ENCODE measurements at regions not wholly inside any gene's neighbourhood (a gene's known extent, or its start where the extent isn't known, plus 50 kb on each side); places are given as distances from the start of the nearest gene placed in this dataset.

DNA sequence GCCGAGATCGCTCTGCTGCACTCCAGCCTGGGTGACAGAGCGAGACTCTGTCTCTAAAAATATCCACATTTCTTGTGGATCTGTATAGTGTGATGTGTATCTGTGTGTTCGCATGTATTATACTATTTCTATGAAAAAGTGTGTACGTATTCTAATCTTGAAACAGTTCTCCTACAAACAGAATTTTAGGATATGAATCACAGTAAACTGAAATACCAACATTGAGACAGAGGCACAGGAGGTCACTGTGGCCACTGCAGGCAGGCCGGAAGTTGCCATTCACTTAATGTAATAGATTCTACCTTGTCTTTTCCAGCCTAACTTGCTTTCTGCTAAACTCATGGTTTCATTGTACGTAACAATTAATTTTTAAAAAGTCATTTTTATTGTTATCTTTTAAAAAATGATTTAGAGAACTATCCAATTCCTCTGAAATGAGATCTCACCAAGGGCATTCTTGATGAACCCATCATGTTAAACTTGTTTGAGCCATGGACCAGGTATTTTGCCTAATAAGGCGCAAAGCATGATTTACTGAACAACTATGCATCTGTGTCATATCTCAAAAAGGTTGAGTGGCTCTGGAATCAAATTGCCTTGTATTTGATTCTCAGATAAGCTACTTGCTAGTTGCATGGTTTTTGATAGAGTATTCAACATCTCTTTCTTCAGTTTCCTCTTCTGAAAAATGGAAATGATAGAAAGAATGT is 154.9 kb upstream of the GYPA start:
- no peak overlapping the region for H3K4me3 Mint-ChIP-seq
- Histone ChIP-seq H3K9me3 (ENCODE audit: low read depth) (no peaks in the 10 kb centered on the region), H4K20me1 (ENCODE audit: low read depth) (no peaks in the 10 kb centered on the region), H3K9ac (no peak overlapping the region), H3F3A (ENCODE audit: low read depth) (no peaks in the 10 kb centered on the region), H3K79me2 (ENCODE audit: low read depth) (no peaks in the 10 kb centered on the region), H3K27ac (no peak overlapping the region), H3K4me2 (no peak overlapping the region), H3K27me3 (no peaks in the 10 kb centered on the region), H2AFZ (replicated peaks) (no peak overlapping the region), H3K36me3 (no peaks in the 10 kb centered on the region), H3K4me1 (no peaks in the 10 kb centered on the region), H3K4me3 (no peak overlapping the region)
- H3K27ac Mint-ChIP-seq, result no peak overlapping the region
- DNase-seq (ENCODE audit: low spot score), result no peak
- H3K4me1 Mint-ChIP-seq, result no peaks in the 10 kb centered on the region
- no peaks in the 10 kb centered on the region for H3K9me3 Mint-ChIP-seq
- no peaks in the 10 kb centered on the region for H3K36me3 Mint-ChIP-seq
- TF ChIP-seq EZH2 (IDR thresholded peaks at IDR 0.05), result no peak
- no peak for TF ChIP-seq EZH2phosphoT487 (IDR thresholded peaks at IDR 0.05)
- TF ChIP-seq, protein P1, sequence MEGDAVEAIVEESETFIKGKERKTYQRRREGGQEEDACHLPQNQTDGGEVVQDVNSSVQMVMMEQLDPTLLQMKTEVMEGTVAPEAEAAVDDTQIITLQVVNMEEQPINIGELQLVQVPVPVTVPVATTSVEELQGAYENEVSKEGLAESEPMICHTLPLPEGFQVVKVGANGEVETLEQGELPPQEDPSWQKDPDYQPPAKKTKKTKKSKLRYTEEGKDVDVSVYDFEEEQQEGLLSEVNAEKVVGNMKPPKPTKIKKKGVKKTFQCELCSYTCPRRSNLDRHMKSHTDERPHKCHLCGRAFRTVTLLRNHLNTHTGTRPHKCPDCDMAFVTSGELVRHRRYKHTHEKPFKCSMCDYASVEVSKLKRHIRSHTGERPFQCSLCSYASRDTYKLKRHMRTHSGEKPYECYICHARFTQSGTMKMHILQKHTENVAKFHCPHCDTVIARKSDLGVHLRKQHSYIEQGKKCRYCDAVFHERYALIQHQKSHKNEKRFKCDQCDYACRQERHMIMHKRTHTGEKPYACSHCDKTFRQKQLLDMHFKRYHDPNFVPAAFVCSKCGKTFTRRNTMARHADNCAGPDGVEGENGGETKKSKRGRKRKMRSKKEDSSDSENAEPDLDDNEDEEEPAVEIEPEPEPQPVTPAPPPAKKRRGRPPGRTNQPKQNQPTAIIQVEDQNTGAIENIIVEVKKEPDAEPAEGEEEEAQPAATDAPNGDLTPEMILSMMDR (IDR thresholded peaks at IDR 0.05), result no peak
- H3K27me3 Mint-ChIP-seq (ENCODE audit: insufficient read depth, low read depth), result no peaks in the 10 kb centered on the region

DNA sequence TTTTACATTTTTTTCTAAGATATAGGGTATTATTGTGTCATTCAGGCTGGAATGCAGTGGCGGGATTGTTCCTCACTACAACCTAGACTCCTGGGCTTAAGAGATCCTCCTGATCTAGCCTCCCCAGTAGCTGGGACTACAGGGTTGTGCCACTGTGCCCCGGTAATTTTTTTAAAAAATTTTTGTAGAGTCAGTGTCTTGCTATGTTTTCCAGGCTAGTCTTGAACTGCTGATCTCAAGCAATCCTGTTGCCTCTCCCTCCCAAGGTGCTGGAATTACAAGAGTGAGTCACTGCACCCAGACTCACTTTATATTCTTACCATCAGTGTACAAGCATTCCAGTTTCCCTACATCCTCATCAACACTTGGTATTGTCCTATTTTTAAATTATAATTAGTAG is 156.4 kb upstream of the GYPA start:
- H3K4me3 Mint-ChIP-seq, result no peak overlapping the region
- H3K4me3 ChIP-seq, result no peak overlapping the region
- no peaks in the 10 kb centered on the region for H3K4me1 Mint-ChIP-seq
- H2AFZ ChIP-seq (replicated peaks), result no peak overlapping the region
- no peaks in the 10 kb centered on the region for H3F3A ChIP-seq (ENCODE audit: low read depth)
- no peaks in the 10 kb centered on the region for H3K79me2 ChIP-seq (ENCODE audit: low read depth)
- H3K27ac ChIP-seq, result no peak overlapping the region
- no peaks in the 10 kb centered on the region for H4K20me1 ChIP-seq (ENCODE audit: low read depth)
- H3K27me3 Mint-ChIP-seq (ENCODE audit: insufficient read depth, low read depth), result peaks cover 2% of the 10 kb centered on the region
- no peaks in the 10 kb centered on the region for H3K4me1 ChIP-seq
- H3K9me3 Mint-ChIP-seq, result no peaks in the 10 kb centered on the region
- H3K27ac Mint-ChIP-seq, result no peak overlapping the region
- H3K27me3 ChIP-seq, result no peaks in the 10 kb centered on the region
- no peak for TF ChIP-seq EZH2phosphoT487 (IDR thresholded peaks at IDR 0.05)
- TF ChIP-seq, protein P1 (IDR thresholded peaks at IDR 0.05), result no peak
- TF ChIP-seq EZH2 (IDR thresholded peaks at IDR 0.05), result no peak
- H3K36me3 ChIP-seq, result no peaks in the 10 kb centered on the region
- DNase-seq (ENCODE audit: low spot score), result no peak
- no peak overlapping the region for H3K4me2 ChIP-seq
- no peaks in the 10 kb centered on the region for H3K36me3 Mint-ChIP-seq
- H3K9ac ChIP-seq, result no peak overlapping the region
- H3K9me3 ChIP-seq (ENCODE audit: low read depth), result no peaks in the 10 kb centered on the region

DNA sequence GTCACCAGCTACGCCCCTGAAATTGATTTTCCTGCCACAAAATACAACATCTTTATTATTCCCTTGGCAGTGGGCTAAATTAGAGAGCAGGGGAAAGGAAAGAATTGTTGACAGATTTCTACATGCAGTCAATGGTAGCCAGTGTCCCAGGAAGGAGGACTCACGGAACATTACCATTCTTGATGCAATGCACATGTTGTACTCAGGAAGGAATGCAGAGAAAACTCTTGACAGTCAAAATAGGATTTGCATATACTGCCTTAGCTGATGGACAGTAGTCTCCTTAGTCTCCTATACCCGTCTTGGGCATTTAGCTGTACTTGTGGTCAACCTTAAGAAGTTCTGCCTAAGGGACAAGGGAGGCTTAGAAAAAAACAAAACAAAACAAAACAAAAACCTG is 158.0 kb upstream of the GYPA start:
- Histone ChIP-seq H3K27me3 (no peaks in the 10 kb centered on the region), H3K36me3 (no peaks in the 10 kb centered on the region), H3F3A (ENCODE audit: low read depth) (no peaks in the 10 kb centered on the region), H3K79me2 (ENCODE audit: low read depth) (no peaks in the 10 kb centered on the region), H3K4me3 (no peak overlapping the region), H3K9ac (no peak overlapping the region), H3K9me3 (ENCODE audit: low read depth) (no peaks in the 10 kb centered on the region), H4K20me1 (ENCODE audit: low read depth) (no peaks in the 10 kb centered on the region), H3K4me1 (no peaks in the 10 kb centered on the region), H2AFZ (replicated peaks) (no peak overlapping the region), H3K27ac (no peak overlapping the region), H3K4me2 (no peak overlapping the region)
- H3K9me3 Mint-ChIP-seq, result no peaks in the 10 kb centered on the region
- no peak for TF ChIP-seq EZH2 (IDR thresholded peaks at IDR 0.05)
- TF ChIP-seq, protein P1 (IDR thresholded peaks at IDR 0.05), result no peak
- no peak for TF ChIP-seq EZH2phosphoT487 (IDR thresholded peaks at IDR 0.05)
- H3K4me1 Mint-ChIP-seq, result no peaks in the 10 kb centered on the region
- no peaks in the 10 kb centered on the region for H3K36me3 Mint-ChIP-seq
- DNase-seq (ENCODE audit: low spot score), result no peak
- H3K27me3 Mint-ChIP-seq (ENCODE audit: insufficient read depth, low read depth), result peaks cover 2% of the 10 kb centered on the region
- H3K4me3 Mint-ChIP-seq, result no peak overlapping the region
- H3K27ac Mint-ChIP-seq, result no peak overlapping the region
